G401 (cell line): ENCODE measurements at regions not wholly inside any gene's neighbourhood (a gene's known extent, or its start where the extent isn't known, plus 50 kb on each side); places are given as distances from the start of the nearest gene placed in this dataset.
"Not testable (repeated sequence)": the region's sequence is repeated elsewhere in the genome, so short reads cannot be mapped to it uniquely, and the experiment has no call there.

Experiments used
- DNase-seq: peaks from one replicate; pipeline ENCODE4 v3.0.0-alpha.2; 2015; ENCODE audit warnings: low spot score
- in situ Hi-C: cut with HindIII; loops from 2 replicates; pipeline ENCODE4 v1.10.0; 2016; ENCODE audit warnings: low sequenced_read_pairs, mixed read lengths

DNA sequence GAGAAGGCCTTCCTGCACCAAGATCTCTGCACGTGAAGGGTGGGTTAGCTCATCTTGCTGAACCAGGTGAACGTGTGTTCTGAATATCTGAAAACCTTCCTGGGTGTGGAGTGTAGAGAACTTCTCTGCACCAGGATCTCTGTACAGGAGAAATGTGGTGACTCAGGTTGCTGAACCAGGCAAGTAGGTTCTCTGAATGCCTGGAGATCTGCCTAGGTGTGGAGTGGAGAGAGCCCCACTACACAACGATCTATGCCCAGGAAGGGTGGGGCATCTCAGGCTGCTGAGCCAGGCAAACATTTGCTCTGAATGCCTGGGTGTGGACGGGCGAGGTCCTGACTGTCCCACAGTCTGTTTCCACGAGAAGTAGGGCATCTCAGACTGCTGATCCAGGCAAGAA is 1002.3 kb upstream of the KCND2 start:
- in situ Hi-C loops: no loop called here

DNA sequence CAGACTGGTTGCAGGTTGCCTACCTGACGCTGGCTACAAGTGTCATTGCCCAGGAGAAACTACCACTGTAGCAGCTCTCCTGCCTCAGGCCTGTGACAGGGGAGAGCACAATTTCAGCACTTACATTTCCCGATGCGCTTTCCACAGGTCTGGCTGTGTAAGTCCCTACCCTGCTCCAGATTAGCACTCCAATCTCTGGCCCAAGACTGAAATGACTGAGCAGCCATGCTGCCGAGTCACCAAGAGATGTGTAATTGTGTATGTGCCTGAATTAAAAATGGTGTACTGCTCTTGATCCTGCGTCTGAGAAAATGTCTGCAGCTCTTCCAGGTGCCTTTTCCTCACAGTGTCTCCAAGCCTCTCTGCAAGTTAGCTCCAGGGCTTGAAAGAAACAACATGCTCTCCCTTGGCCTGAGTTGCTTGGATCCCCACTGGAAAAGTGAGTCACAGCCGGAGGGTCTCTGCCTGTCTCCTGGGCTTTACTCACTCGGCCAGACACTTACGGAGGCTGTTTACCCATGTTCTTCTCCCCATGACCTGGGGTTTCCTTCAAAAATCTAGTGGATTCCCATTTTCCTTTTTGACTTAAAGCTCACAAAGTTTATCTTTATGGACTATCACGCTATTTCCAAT is 1001.7 kb upstream of the KCND2 start:
- DNase-seq: no peak
- in situ Hi-C loops: no loop called here

More for the DNA sequence above, 1002.3 kb upstream of the KCND2 start:
- no peak for DNase-seq

DNA sequence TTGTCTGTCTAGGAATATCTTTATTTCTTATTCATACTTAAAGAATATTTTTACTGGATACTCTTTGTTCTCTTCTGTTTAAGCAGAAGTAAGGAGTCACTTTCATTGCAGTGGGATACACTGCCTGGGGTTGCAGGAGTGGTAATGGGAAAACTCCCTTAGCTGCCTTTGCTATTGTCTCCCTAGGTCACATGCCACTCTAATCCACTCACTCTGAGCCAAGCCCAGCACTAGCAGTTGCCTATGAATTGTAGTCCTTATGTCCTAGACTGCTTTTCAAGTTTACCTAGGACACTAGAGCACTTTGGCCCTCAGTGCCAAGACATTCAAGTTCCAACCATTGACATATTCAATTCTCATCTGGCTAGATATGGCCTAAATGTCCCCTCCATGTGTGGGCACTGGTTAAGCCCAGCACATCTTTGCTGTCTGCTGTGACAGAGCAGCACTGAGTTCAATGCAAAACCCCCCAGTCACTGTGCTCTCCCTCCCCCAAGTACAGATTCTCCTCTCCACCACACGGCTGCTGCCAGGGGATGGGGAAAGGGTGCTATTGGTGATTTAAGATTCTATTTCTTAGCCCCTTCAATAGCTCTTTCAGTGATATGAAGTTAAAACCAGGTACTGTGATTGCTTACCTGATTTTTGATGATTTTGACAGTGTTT is 991.7 kb upstream of the KCND2 start:
- DNase-seq: no peak
- in situ Hi-C loops: no loop called here

- in situ Hi-C loops: no loop called here
- DNase-seq: no peak
These were observed 989.6 kb upstream of the KCND2 start for GRCh38 chr7:119283353-119283752.

- in situ Hi-C loops: no loop called here
- peak; percentile 69 for DNase-seq
These were observed 984.6 kb upstream of the KCND2 start for GRCh38 chr7:119288416-119288815.

- DNase-seq, in situ Hi-C loops: not testable (repeated sequence)
These were observed 972.6 kb upstream of the KCND2 start for GRCh38 chr7:119300341-119300740.

- in situ Hi-C loops: no loop called here
- DNase-seq: no peak
These were observed 952.7 kb upstream of the KCND2 start for GRCh38 chr7:119320316-119320715.

- in situ Hi-C loops: no loop called here
- no peak for DNase-seq
These were observed 943.3 kb upstream of the KCND2 start for GRCh38 chr7:119329715-119330114.

- in situ Hi-C loops: no loop called here
These were observed 937.6 kb upstream of the KCND2 start for GRCh38 chr7:119335405-119335804.

GRCh38 chr7:119341822-119342221 is 931.2 kb upstream of the KCND2 start:
- in situ Hi-C loops: no loop called here

More at GRCh38 chr7:119335405-119335804, 937.6 kb upstream of the KCND2 start:
- no peak for DNase-seq

GRCh38 chr7:119343289-119343688 is 929.7 kb upstream of the KCND2 start:
- no peak for DNase-seq
- in situ Hi-C loops: no loop called here

More at GRCh38 chr7:119341822-119342221, 931.2 kb upstream of the KCND2 start:
- no peak for DNase-seq

- in situ Hi-C loops: no loop called here
- no peak for DNase-seq
These were observed 928.5 kb upstream of the KCND2 start for GRCh38 chr7:119344466-119344865.

GRCh38 chr7:119348491-119348890 is 924.5 kb upstream of the KCND2 start:
- no peak for DNase-seq
- in situ Hi-C loops: no loop called here

DNA sequence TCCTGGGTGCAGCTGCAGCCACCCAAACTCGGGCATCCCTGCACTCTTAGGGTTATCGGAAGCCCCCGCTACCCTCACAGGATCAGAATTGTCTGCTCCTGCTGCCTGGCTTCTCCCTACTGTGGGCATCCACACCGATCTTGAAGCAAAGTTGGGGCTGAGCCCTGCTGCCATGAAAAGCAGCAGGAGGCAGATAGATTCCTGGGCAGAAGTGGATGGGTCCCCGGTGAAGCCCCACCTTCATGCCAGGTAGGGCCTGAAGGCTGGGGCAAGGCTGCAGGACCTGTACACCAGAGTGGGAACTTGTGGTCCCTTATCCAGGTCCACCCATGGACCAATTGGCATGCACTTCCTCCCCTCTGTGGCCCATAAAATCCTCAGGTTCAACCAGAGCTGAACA is 922.6 kb upstream of the KCND2 start:
- no peak for DNase-seq
- in situ Hi-C loops: no loop called here

- DNase-seq: no peak
- in situ Hi-C loops: no loop called here
These were observed 921.7 kb upstream of the KCND2 start for GRCh38 chr7:119351320-119351719.

DNA sequence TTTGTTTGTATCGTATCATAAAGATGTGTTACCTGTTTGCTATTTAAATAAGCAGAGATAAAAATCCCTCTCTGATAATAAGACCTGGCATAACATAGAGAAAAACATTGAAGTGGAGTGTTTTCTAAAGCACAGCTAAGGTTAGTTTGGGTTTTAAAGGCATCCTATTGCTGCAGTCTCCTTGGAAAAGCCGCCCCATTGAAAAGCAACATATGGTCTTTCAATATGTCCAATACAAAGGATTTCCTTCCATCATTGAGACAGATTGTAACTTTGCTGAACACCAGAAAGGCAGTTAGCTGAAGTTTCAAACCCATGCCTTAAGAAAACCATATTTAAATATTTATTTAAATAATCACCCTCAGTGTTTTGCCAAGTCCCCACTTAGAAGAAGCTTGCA is 898.5 kb upstream of the KCND2 start:
- DNase-seq: peak; percentile 64
- in situ Hi-C loops: no loop called here

- in situ Hi-C loops: no loop called here
- no peak for DNase-seq
These were observed 895.1 kb upstream of the KCND2 start for GRCh38 chr7:119377861-119378260.

- in situ Hi-C loops: no loop called here
- DNase-seq: peak; percentile 20
These were observed 890.2 kb upstream of the KCND2 start for GRCh38 chr7:119382726-119383125.

DNA sequence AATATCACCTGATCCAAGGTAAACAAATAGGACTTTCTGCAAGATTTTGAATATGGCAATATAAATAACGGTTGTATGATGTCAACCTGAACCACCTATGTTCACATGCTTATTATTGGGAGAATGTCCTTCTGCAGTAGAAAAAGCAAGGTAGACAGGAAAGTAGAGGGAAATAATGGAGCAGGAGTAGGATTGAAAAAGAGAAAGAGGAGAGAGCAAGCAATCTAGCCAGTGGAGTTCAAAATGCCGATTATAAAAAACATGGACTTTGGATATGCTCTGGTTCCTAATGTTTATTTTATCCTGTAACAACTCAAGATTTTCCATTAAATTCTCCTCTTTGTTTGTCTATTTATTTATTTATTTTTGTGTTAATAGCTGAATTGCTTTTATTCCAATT is 878.0 kb upstream of the KCND2 start:
- in situ Hi-C loops: no loop called here
- DNase-seq: no peak

GRCh38 chr7:119397156-119397555 is 875.8 kb upstream of the KCND2 start:
- DNase-seq: no peak
- in situ Hi-C loops: no loop called here

- no peak for DNase-seq
These were observed 864.4 kb upstream of the KCND2 start for GRCh38 chr7:119408596-119408995.

More at GRCh38 chr7:119408596-119408995, 864.4 kb upstream of the KCND2 start:
- in situ Hi-C loops: no loop called here
